ACC112 (cell line): ENCODE measurements at regions not wholly inside any gene's neighbourhood (a gene's known extent, or its start where the extent isn't known, plus 50 kb on each side); places are given as distances from the start of the nearest gene placed in this dataset.

ENCODE experiments used
- H2AFZ ChIP-seq: fragments of 200-600 bp; sonication (generic); one replicate; pipeline ENCODE4 v1.6.0; 2017; ENCODE audit warnings: antibody characterized with exemption, low read length; ENCODE audit not compliant: unreplicated experiment
- H3K27ac ChIP-seq: fragments of 200-600 bp; sonication (generic); 2 replicates; pipeline ENCODE4 v1.5.1; 2014; ENCODE audit warnings: low read depth, mild to moderate bottlenecking, antibody characterized with exemption, low read length, moderate library complexity
- H3K27me3 ChIP-seq: fragments of 200-600 bp; sonication (generic); 2 replicates; pipeline ENCODE4 v1.6.1; 2014; ENCODE audit warnings: mild to moderate bottlenecking, antibody characterized with exemption, low read length, moderate library complexity, mixed read lengths; ENCODE audit not compliant: insufficient read depth
- H3K36me3 ChIP-seq: fragments of 200-600 bp; sonication (generic); 2 replicates; pipeline ENCODE4 v1.6.1; 2016; ENCODE audit warnings: mild to moderate bottlenecking, antibody characterized with exemption, low read length, moderate library complexity, mixed read lengths; ENCODE audit not compliant: insufficient read depth
- H3K4me1 ChIP-seq: fragments of 200-600 bp; sonication (generic); one replicate; pipeline ENCODE4 v1.6.1; 2016; ENCODE audit warnings: low read length, mixed read lengths; ENCODE audit not compliant: insufficient read depth, unreplicated experiment, control insufficient read depth
- H3K4me3 ChIP-seq: fragments of 200-600 bp; sonication (generic); 2 replicates; pipeline ENCODE4 v1.5.1; 2014; ENCODE audit warnings: mild to moderate bottlenecking, low read depth, low read length
- H3K79me2 ChIP-seq: fragments of 200-600 bp; sonication (generic); one replicate; pipeline ENCODE4 v1.6.0; 2016; ENCODE audit warnings: low read length; ENCODE audit not compliant: control insufficient read depth, unreplicated experiment, insufficient read depth

- Histone ChIP-seq H3K4me3 (no peak overlapping the region), H3K4me1 (no peaks in the 10 kb centered on the region), H3K27me3 (no peaks in the 10 kb centered on the region), H3K79me2 (no peaks in the 10 kb centered on the region), H3K27ac (no peak overlapping the region), H2AFZ (no peak overlapping the region), H3K36me3 (no peaks in the 10 kb centered on the region)
These were observed 795.1 kb upstream of the GRIA3 start for GRCh38 chrX:122389005-122389404.

GRCh38 chrX:122418758-122419157 lies 765.3 kb upstream of the GRIA3 start:
- Histone ChIP-seq H3K27ac (no peak overlapping the region), H3K4me3 (no peak overlapping the region), H3K79me2 (no peaks in the 10 kb centered on the region), H2AFZ (no peak overlapping the region), H3K4me1 (no peaks in the 10 kb centered on the region), H3K27me3 (no peaks in the 10 kb centered on the region), H3K36me3 (no peaks in the 10 kb centered on the region)

- H3K27ac ChIP-seq: no peak overlapping the region
- no peak overlapping the region for H2AFZ ChIP-seq
- no peaks in the 10 kb centered on the region for H3K27me3 ChIP-seq
These were observed 762.5 kb upstream of the GRIA3 start for GRCh38 chrX:122421434-122422121.

GRCh38 chrX:122422547-122422946 lies 761.5 kb upstream of the GRIA3 start:
- Histone ChIP-seq H3K27ac (no peak overlapping the region), H3K4me1 (no peaks in the 10 kb centered on the region), H3K36me3 (no peaks in the 10 kb centered on the region), H3K79me2 (no peaks in the 10 kb centered on the region), H2AFZ (no peak overlapping the region), H3K27me3 (no peaks in the 10 kb centered on the region), H3K4me3 (no peak overlapping the region)

More at GRCh38 chrX:122421434-122422121, 762.5 kb upstream of the GRIA3 start:
- Histone ChIP-seq H3K36me3 (no peaks in the 10 kb centered on the region), H3K4me3 (no peak overlapping the region), H3K79me2 (no peaks in the 10 kb centered on the region), H3K4me1 (no peaks in the 10 kb centered on the region)

GRCh38 chrX:122434942-122435341 lies 749.1 kb upstream of the GRIA3 start:
- no peaks in the 10 kb centered on the region for H3K36me3 ChIP-seq
- H2AFZ ChIP-seq: no peak overlapping the region
- H3K27ac ChIP-seq: no peak overlapping the region
- H3K79me2 ChIP-seq: no peaks in the 10 kb centered on the region
- no peak overlapping the region for H3K4me3 ChIP-seq
- no peaks in the 10 kb centered on the region for H3K4me1 ChIP-seq
- H3K27me3 ChIP-seq: no peaks in the 10 kb centered on the region

- H3K4me1 ChIP-seq: no peaks in the 10 kb centered on the region
- no peaks in the 10 kb centered on the region for H3K27me3 ChIP-seq
- no peak overlapping the region for H3K4me3 ChIP-seq
- no peaks in the 10 kb centered on the region for H3K79me2 ChIP-seq
- H3K36me3 ChIP-seq: no peaks in the 10 kb centered on the region
- H2AFZ ChIP-seq: no peak overlapping the region
- no peak overlapping the region for H3K27ac ChIP-seq
These were observed 744.2 kb upstream of the GRIA3 start for GRCh38 chrX:122439831-122440230.

- no peaks in the 10 kb centered on the region for H3K36me3 ChIP-seq
- no peaks in the 10 kb centered on the region for H3K4me1 ChIP-seq
- no peak overlapping the region for H2AFZ ChIP-seq
- H3K27ac ChIP-seq: no peak overlapping the region
- H3K79me2 ChIP-seq: no peaks in the 10 kb centered on the region
- H3K4me3 ChIP-seq: no peak overlapping the region
- H3K27me3 ChIP-seq: no peaks in the 10 kb centered on the region
These were observed 743.2 kb upstream of the GRIA3 start for GRCh38 chrX:122440832-122441231.

GRCh38 chrX:122441451-122441850 lies 742.6 kb upstream of the GRIA3 start:
- Histone ChIP-seq H3K27me3 (no peaks in the 10 kb centered on the region), H3K36me3 (no peaks in the 10 kb centered on the region), H2AFZ (no peak overlapping the region), H3K79me2 (no peaks in the 10 kb centered on the region), H3K27ac (no peak overlapping the region), H3K4me1 (no peaks in the 10 kb centered on the region), H3K4me3 (no peak overlapping the region)

GRCh38 chrX:122445466-122445865 lies 738.6 kb upstream of the GRIA3 start:
- Histone ChIP-seq H3K4me3 (no peak overlapping the region), H3K4me1 (no peaks in the 10 kb centered on the region), H3K79me2 (no peaks in the 10 kb centered on the region), H2AFZ (no peak overlapping the region), H3K27ac (no peak overlapping the region), H3K27me3 (no peaks in the 10 kb centered on the region), H3K36me3 (no peaks in the 10 kb centered on the region)

GRCh38 chrX:122464341-122464740 lies 719.7 kb upstream of the GRIA3 start:
- no peaks in the 10 kb centered on the region for H3K4me1 ChIP-seq
- no peaks in the 10 kb centered on the region for H3K27me3 ChIP-seq
- H3K27ac ChIP-seq: no peak overlapping the region
- no peak overlapping the region for H3K4me3 ChIP-seq
- H3K79me2 ChIP-seq: no peaks in the 10 kb centered on the region
- no peaks in the 10 kb centered on the region for H3K36me3 ChIP-seq
- H2AFZ ChIP-seq: no peak overlapping the region

GRCh38 chrX:122475306-122475705 lies 708.8 kb upstream of the GRIA3 start:
- Histone ChIP-seq H3K4me1 (no peaks in the 10 kb centered on the region), H3K27me3 (no peaks in the 10 kb centered on the region), H2AFZ (no peak overlapping the region), H3K79me2 (no peaks in the 10 kb centered on the region), H3K27ac (no peak overlapping the region), H3K4me3 (no peak overlapping the region), H3K36me3 (no peaks in the 10 kb centered on the region)
